CD4-positive, CD25-positive, alpha-beta regulatory T cell (primary cell): ENCODE measurements at regions not wholly inside any gene's neighbourhood (a gene's known extent, or its start where the extent isn't known, plus 50 kb on each side); places are given as distances from the start of the nearest gene placed in this dataset.

Experiments
- ATAC-seq, 2 donors: fragments of 150-1000 bp; cut with Tn5 transposase; one replicate each; pipeline ENCODE4 v1.10.0; 2021; ENCODE audit warnings: low read depth in 2 of 2, moderate number of reproducible peaks in 2 of 2, moderate library complexity in 1 of 2
- DNase-seq, 3 donors: peaks; one replicate each; pipeline versions ENCODE4 v3.0.0 to v3.0.0-alpha.2; 2012 to 2022; ENCODE audit warnings: mixed read lengths in 1 of 3
- H3K27ac ChIP-seq: one replicate; pipeline ENCODE4 v1.7.0; 2013; ENCODE audit warnings: mild to moderate bottlenecking, low read length; ENCODE audit not compliant: insufficient read depth, poor library complexity, severe bottlenecking
- H3K27me3 ChIP-seq: one replicate; pipeline ENCODE4 v1.7.0; 2013; ENCODE audit warnings: low read length; ENCODE audit not compliant: control insufficient read depth, insufficient read depth
- H3K36me3 ChIP-seq: one replicate; pipeline ENCODE4 v1.7.0; 2013; ENCODE audit warnings: mild to moderate bottlenecking, low read length, moderate library complexity; ENCODE audit not compliant: control insufficient read depth, insufficient read depth
- H3K4me1 ChIP-seq: 2 replicates; pipeline ENCODE4 v1.7.0; 2013; ENCODE audit warnings: mild to moderate bottlenecking, low read length; ENCODE audit not compliant: insufficient read depth, control insufficient read depth, poor library complexity, severe bottlenecking
- H3K4me3 ChIP-seq: one replicate; pipeline ENCODE4 v1.7.0; 2013; ENCODE audit warnings: low read depth, mild to moderate bottlenecking, low read length, moderate library complexity
- H3K9me3 ChIP-seq, 2 experiments: 1 replicate in 1 of 2; 2 replicates in 1 of 2; pipeline ENCODE4 v1.7.0; 2013; ENCODE audit warnings: low read length in 2 of 2, mild to moderate bottlenecking in 1 of 2, moderate library complexity in 1 of 2; ENCODE audit not compliant: control insufficient read depth in 2 of 2
- H3K27ac Mint-ChIP-seq, 3 donors: one replicate each; pipeline ENCODE4 v1.8.0; 2020 to 2022; ENCODE audit warnings: mild to moderate bottlenecking in 3 of 3, mixed read lengths in 3 of 3, moderate library complexity in 2 of 3
- H3K27me3 Mint-ChIP-seq: one replicate; pipeline ENCODE4 v1.8.0; 2022; ENCODE audit warnings: mild to moderate bottlenecking, mixed read lengths
- H3K36me3 Mint-ChIP-seq: one replicate; pipeline ENCODE4 v1.8.0; 2020; ENCODE audit warnings: mixed read lengths
- H3K4me1 Mint-ChIP-seq, 4 donors: one replicate each; pipeline ENCODE4 v1.8.0; 2020 to 2022; ENCODE audit warnings: mixed read lengths in 4 of 4, mild to moderate bottlenecking in 1 of 4
- H3K4me3 Mint-ChIP-seq, 4 donors: one replicate each; pipeline ENCODE4 v1.8.0; 2020 to 2022; ENCODE audit warnings: mild to moderate bottlenecking in 4 of 4, mixed read lengths in 4 of 4, moderate library complexity in 3 of 4
- H3K9me3 Mint-ChIP-seq, 7 donors: one replicate each; pipeline ENCODE4 v1.8.0; 2020 to 2022; ENCODE audit warnings: mixed read lengths in 7 of 7, mild to moderate bottlenecking in 3 of 7, moderate library complexity in 2 of 7

DNA sequence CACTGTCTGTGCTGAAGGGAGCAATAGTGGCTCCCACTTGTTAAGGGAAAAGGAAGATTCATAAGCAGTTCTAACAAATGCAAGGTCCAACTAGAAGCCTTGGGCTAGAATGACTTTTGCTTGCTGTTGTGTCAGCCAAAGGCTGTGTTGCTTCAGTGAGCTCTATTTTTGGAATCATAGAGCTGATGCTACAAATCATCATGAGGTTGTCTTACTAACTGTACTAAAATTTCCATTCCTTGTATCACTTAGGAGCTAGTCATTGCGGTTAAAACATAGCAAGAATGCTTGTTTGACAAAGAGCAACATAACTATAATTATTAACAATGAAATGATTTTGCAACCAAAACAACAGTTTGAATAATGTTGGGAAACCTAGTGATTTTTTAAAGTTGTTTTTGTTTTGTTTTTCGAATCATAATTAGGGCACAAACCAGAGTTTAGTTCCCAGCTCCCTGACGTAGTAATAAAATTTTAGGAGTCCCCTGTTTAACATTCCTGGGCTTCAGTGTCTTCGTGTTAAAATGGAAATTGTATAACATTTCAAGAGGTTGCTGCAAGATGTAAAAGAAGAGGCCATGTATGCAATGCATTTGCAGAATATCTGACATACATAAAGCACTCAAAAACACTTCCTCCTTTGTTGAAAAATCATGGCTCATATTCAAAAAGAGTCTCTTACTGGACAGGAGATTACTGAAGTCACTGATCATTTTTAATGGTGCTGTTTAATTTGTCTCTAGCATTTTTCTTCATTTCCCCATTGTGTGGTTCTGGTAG, 183.4 kb downstream of the MACC1 start:
- no peak overlapping the region for H3K4me3 Mint-ChIP-seq

DNA sequence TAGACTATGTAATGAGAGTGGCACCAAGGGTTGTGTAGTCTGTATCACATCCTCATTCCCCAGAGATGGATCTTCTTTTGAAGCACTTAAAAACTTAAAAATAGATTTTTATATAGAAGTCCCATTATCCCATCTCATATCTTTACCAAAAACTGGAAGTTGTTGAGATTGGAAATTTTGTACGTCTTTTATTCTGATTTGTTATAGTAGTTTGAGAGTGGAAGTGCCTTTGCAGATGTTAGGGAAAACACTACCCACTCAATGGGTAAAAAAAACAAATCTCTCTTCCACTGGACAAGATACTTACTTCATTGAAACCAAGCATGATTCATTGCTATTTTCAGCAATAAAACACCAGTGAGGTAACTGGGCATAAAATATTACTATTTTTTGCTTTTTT, 184.4 kb downstream of the MACC1 start:
- Mint-ChIP-seq H3K4me3 (no peak overlapping the region), H3K36me3 (no peaks in the 10 kb centered on the region), H3K4me1 (no peaks in the 10 kb centered on the region), H3K27ac (no peak overlapping the region), H3K27me3 (no peaks in the 10 kb centered on the region), H3K9me3 (peaks cover 0 to 7% (median 1%) of the 10 kb centered on the region in 7 donors)
- Histone ChIP-seq H3K27me3 (no peaks in the 10 kb centered on the region), H3K36me3 (no peaks in the 10 kb centered on the region), H3K27ac (no peak overlapping the region), H3K4me3 (no peak overlapping the region), H3K4me1 (no peaks in the 10 kb centered on the region), H3K9me3 (no peaks in the 10 kb centered on the region)
- DNase-seq (no peak), ATAC-seq (no peak)

More for the DNA sequence above, 183.4 kb downstream of the MACC1 start:
- no peak overlapping the region for H3K4me3 ChIP-seq
- H3K9me3 ChIP-seq = no peaks in the 10 kb centered on the region
- ATAC-seq (no peak), DNase-seq (no peak)
- H3K27me3 ChIP-seq = no peaks in the 10 kb centered on the region
- Mint-ChIP-seq H3K27ac (no peak overlapping the region), H3K27me3 (no peaks in the 10 kb centered on the region), H3K4me1 (no peaks in the 10 kb centered on the region), H3K9me3 (peaks cover 0 to 7% (median 1%) of the 10 kb centered on the region in 7 donors), H3K36me3 (no peaks in the 10 kb centered on the region)
- no peaks in the 10 kb centered on the region for H3K4me1 ChIP-seq
- H3K36me3 ChIP-seq = no peaks in the 10 kb centered on the region
- H3K27ac ChIP-seq = no peak overlapping the region

GRCh38 chr7:20030915-20031362, 186.2 kb downstream of the MACC1 start:
- ATAC-seq (no peak), DNase-seq (no peak)
- Mint-ChIP-seq H3K36me3 (no peaks in the 10 kb centered on the region), H3K4me3 (no peak overlapping the region), H3K27me3 (no peaks in the 10 kb centered on the region), H3K9me3 (peaks cover 0 to 7% (median 0%) of the 10 kb centered on the region in 7 donors), H3K4me1 (no peaks in the 10 kb centered on the region), H3K27ac (no peak overlapping the region)
- H3K9me3 ChIP-seq = peaks cover 0 to 6% of the 10 kb centered on the region in 2 experiments
- H3K36me3 ChIP-seq = no peaks in the 10 kb centered on the region
- H3K27me3 ChIP-seq = no peaks in the 10 kb centered on the region
- no peak overlapping the region for H3K4me3 ChIP-seq
- H3K4me1 ChIP-seq = no peaks in the 10 kb centered on the region
- no peak overlapping the region for H3K27ac ChIP-seq

- Mint-ChIP-seq H3K9me3 (peaks cover 0 to 7% (median 1%) of the 10 kb centered on the region in 7 donors), H3K4me3 (no peak overlapping the region), H3K27me3 (no peaks in the 10 kb centered on the region), H3K27ac (no peak overlapping the region), H3K36me3 (no peaks in the 10 kb centered on the region), H3K4me1 (no peaks in the 10 kb centered on the region)
- DNase-seq = no peak
- Histone ChIP-seq H3K27ac (no peak overlapping the region), H3K9me3 (peaks cover 0 to 6% of the 10 kb centered on the region in 2 experiments), H3K36me3 (no peaks in the 10 kb centered on the region), H3K4me3 (no peak overlapping the region), H3K4me1 (no peaks in the 10 kb centered on the region), H3K27me3 (no peaks in the 10 kb centered on the region)
- no peak for ATAC-seq
These were observed 186.8 kb downstream of the MACC1 start for GRCh38 chr7:20030417-20030816.

DNA sequence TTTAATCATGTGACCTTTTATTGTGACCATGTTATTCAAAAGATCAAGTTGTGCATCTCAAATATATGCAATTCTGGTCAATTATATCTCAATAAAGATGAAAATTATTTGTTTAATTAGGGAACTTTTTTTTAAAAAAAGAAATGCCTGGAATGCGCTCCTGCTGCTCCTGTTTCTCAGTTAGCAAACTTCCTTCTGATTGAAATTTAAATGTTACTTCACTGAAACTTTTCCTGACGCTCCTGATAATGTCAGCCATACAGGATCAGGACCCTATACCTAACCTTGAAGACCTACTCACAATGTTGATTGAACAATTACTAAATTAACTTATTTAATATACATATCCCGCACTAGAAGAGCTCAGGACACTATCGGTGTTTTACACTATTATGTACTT, 190.4 kb downstream of the MACC1 start:
- ATAC-seq (no peak), DNase-seq (no peak)
- Mint-ChIP-seq H3K4me1 (no peaks in the 10 kb centered on the region), H3K27ac (no peak overlapping the region), H3K4me3 (no peak overlapping the region), H3K27me3 (no peaks in the 10 kb centered on the region), H3K9me3 (peaks cover 0 to 5% (median 3%) of the 10 kb centered on the region in 7 donors), H3K36me3 (no peaks in the 10 kb centered on the region)
- Histone ChIP-seq H3K27ac (no peak overlapping the region), H3K4me1 (no peaks in the 10 kb centered on the region), H3K36me3 (no peaks in the 10 kb centered on the region), H3K4me3 (no peak overlapping the region), H3K9me3 (peaks cover 0 to 6% of the 10 kb centered on the region in 2 experiments), H3K27me3 (no peaks in the 10 kb centered on the region)

DNA sequence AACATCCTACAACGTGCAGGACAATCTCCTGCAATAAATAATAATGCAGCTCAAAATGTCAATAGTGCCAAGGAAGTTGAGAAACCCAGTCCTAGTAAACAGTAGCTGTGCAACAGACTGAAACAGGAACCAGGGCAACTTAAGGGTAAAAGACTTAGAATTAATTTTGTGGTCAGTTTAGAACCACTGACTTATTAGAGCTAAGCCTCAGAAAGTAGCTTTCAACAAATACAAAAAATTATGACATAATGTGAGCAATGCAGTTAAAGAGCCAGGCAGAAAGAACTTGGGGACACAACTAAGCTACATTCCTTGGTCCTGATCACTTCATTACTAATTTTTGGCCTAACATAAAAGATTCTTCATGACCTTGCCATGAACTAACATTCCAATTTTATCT, 195.4 kb downstream of the MACC1 start:
- Histone ChIP-seq H3K36me3 (no peaks in the 10 kb centered on the region), H3K4me3 (no peak overlapping the region), H3K27ac (no peak overlapping the region), H3K9me3 (peaks cover 0 to under 1% of the 10 kb centered on the region in 2 experiments), H3K27me3 (no peaks in the 10 kb centered on the region), H3K4me1 (no peaks in the 10 kb centered on the region)
- no peak for ATAC-seq
- H3K9me3 Mint-ChIP-seq = peaks cover 0 to 10% (median 5%) of the 10 kb centered on the region in 7 donors
- no peak overlapping the region for H3K27ac Mint-ChIP-seq
- H3K27me3 Mint-ChIP-seq = no peaks in the 10 kb centered on the region
- DNase-seq = no peak
- no peaks in the 10 kb centered on the region for H3K4me1 Mint-ChIP-seq
- H3K4me3 Mint-ChIP-seq = no peak overlapping the region
- no peaks in the 10 kb centered on the region for H3K36me3 Mint-ChIP-seq

DNA sequence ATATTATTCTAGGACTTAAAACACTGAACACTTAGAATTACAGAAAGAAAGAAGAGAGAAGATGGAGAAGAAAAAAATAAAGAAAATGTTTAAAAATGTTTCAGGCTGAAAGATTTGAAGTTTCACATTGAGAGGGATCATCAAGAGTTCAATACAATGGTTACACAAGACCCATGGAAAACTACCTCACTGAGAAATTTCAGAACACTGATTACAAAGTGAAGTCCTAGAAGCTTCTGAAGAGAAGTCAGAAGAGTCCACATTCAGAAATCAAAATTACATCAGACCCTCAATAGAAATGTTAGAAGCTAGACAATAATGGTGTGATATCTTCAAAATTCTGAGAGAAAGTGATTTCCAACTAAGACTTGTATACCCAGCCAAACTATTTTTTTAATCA, 196.1 kb downstream of the MACC1 start:
- peaks cover 0 to 10% (median 5%) of the 10 kb centered on the region in 7 donors for H3K9me3 Mint-ChIP-seq
- DNase-seq = no peak
- Histone ChIP-seq H3K27ac (no peak overlapping the region), H3K9me3 (no peaks in the 10 kb centered on the region), H3K27me3 (no peaks in the 10 kb centered on the region), H3K4me3 (no peak overlapping the region), H3K36me3 (no peaks in the 10 kb centered on the region), H3K4me1 (no peaks in the 10 kb centered on the region)
- H3K36me3 Mint-ChIP-seq = no peaks in the 10 kb centered on the region
- no peaks in the 10 kb centered on the region for H3K4me1 Mint-ChIP-seq
- no peaks in the 10 kb centered on the region for H3K27me3 Mint-ChIP-seq
- no peak overlapping the region for H3K27ac Mint-ChIP-seq
- no peak overlapping the region for H3K4me3 Mint-ChIP-seq
- ATAC-seq = no peak
